ENCODE measurements at regions not wholly inside any gene's neighbourhood (a gene's known extent, or its start where the extent isn't known, plus 50 kb on each side); places are given as distances from the start of the nearest gene placed in this dataset.

GRCh38 chr13:90518417-90518816 is 829.1 kb upstream of the MIR17HG start:
- no peak overlapping the region for H3K27ac Mint-ChIP-seq
- H3K4me1 Mint-ChIP-seq: no peaks in the 10 kb centered on the region
- H3K27me3 ChIP-seq (ENCODE audit: control insufficient read depth, insufficient read depth, low read length): no peaks in the 10 kb centered on the region
- H3K27ac ChIP-seq (ENCODE audit: low read length): no peak overlapping the region
- intact Hi-C loops (cut with micrococcal nuclease): no loop called here
- H3K9me3 ChIP-seq (ENCODE audit: control insufficient read depth, insufficient read depth, low read length): peaks cover 10% of the 10 kb centered on the region
- peaks cover 14 to 29% of the 10 kb centered on the region in 2 donors for H3K9me3 Mint-ChIP-seq
- no peaks in the 10 kb centered on the region for H3K36me3 ChIP-seq (ENCODE audit: control insufficient read depth, insufficient read depth, low read length)
- ATAC-seq (no peak), DNase-seq (no peak)
- no peaks in the 10 kb centered on the region for H3K4me1 ChIP-seq (ENCODE audit: control insufficient read depth, insufficient read depth, low read length)
- no peak overlapping the region for H3K4me3 ChIP-seq (ENCODE audit: low read length)
- no peak for TF ChIP-seq CTCF (IDR thresholded peaks at IDR 0.05)
- H3K4me3 Mint-ChIP-seq: no peak overlapping the region
- H3K27me3 Mint-ChIP-seq (ENCODE audit: low read depth in 2 of 2): no peaks in the 10 kb centered on the region
- peaks cover 22% of the 10 kb centered on the region for H3K36me3 Mint-ChIP-seq

GRCh38 chr13:90519157-90519556 is 828.3 kb upstream of the MIR17HG start:
- Mint-ChIP-seq H3K4me1 (no peaks in the 10 kb centered on the region), H3K27ac (no peak overlapping the region), H3K9me3 (peaks cover 13 to 28% of the 10 kb centered on the region in 2 donors), H3K36me3 (peaks cover 22% of the 10 kb centered on the region), H3K27me3 (ENCODE audit: low read depth in 2 of 2) (no peaks in the 10 kb centered on the region), H3K4me3 (no peak overlapping the region)
- 46% methylated on average over 3 of the region's 3 CpGs for WGBS (ENCODE audit: insufficient coverage)
- ATAC-seq (no peak), DNase-seq (no peak)
- Histone ChIP-seq H3K4me1 (ENCODE audit: control insufficient read depth, insufficient read depth, low read length) (no peaks in the 10 kb centered on the region), H3K36me3 (ENCODE audit: control insufficient read depth, insufficient read depth, low read length) (no peaks in the 10 kb centered on the region), H3K4me3 (ENCODE audit: low read length) (no peak overlapping the region), H3K27ac (ENCODE audit: low read length) (no peak overlapping the region), H3K9me3 (ENCODE audit: control insufficient read depth, insufficient read depth, low read length) (peaks cover 10% of the 10 kb centered on the region), H3K27me3 (ENCODE audit: control insufficient read depth, insufficient read depth, low read length) (no peaks in the 10 kb centered on the region)
- intact Hi-C loops (cut with micrococcal nuclease): no loop called here
- no peak for TF ChIP-seq CTCF (IDR thresholded peaks at IDR 0.05)

GRCh38 chr13:90526711-90527110 is 820.8 kb upstream of the MIR17HG start:
- Mint-ChIP-seq H3K9me3 (peaks cover 5 to 9% of the 10 kb centered on the region in 2 donors), H3K4me3 (no peak overlapping the region), H3K36me3 (peaks cover 10% of the 10 kb centered on the region), H3K4me1 (no peaks in the 10 kb centered on the region), H3K27ac (no peak overlapping the region), H3K27me3 (ENCODE audit: low read depth in 2 of 2) (no peaks in the 10 kb centered on the region)
- Histone ChIP-seq H3K27ac (ENCODE audit: low read length) (no peak overlapping the region), H3K4me1 (ENCODE audit: control insufficient read depth, insufficient read depth, low read length) (no peaks in the 10 kb centered on the region), H3K36me3 (ENCODE audit: control insufficient read depth, insufficient read depth, low read length) (no peaks in the 10 kb centered on the region), H3K27me3 (ENCODE audit: control insufficient read depth, insufficient read depth, low read length) (no peaks in the 10 kb centered on the region), H3K9me3 (ENCODE audit: control insufficient read depth, insufficient read depth, low read length) (no peaks in the 10 kb centered on the region), H3K4me3 (ENCODE audit: low read length) (no peak overlapping the region)
- DNase-seq: no peak
- ATAC-seq: no peak
- TF ChIP-seq CTCF (IDR thresholded peaks at IDR 0.05): no peak
- intact Hi-C loops (cut with micrococcal nuclease): no loop called here
- WGBS (ENCODE audit: insufficient coverage): 0% methylated on average over 1 of the region's 1 CpG

GRCh38 chr13:90531744-90532143 is 815.7 kb upstream of the MIR17HG start:
- intact Hi-C loops (cut with micrococcal nuclease): no loop called here
- WGBS (ENCODE audit: insufficient coverage): 100% methylated on average over 1 of the region's 2 CpGs
- Mint-ChIP-seq H3K9me3 (peaks cover 5 to 6% of the 10 kb centered on the region in 2 donors), H3K36me3 (peaks cover 7% of the 10 kb centered on the region), H3K4me1 (no peaks in the 10 kb centered on the region), H3K4me3 (no peak overlapping the region), H3K27ac (no peak overlapping the region), H3K27me3 (ENCODE audit: low read depth in 2 of 2) (no peaks in the 10 kb centered on the region)
- H3K27me3 ChIP-seq (ENCODE audit: control insufficient read depth, insufficient read depth, low read length): no peaks in the 10 kb centered on the region
- no peak overlapping the region for H3K27ac ChIP-seq (ENCODE audit: low read length)
- no peaks in the 10 kb centered on the region for H3K36me3 ChIP-seq (ENCODE audit: control insufficient read depth, insufficient read depth, low read length)
- no peak overlapping the region for H3K4me3 ChIP-seq (ENCODE audit: low read length)
- DNase-seq (no peak), ATAC-seq (no peak)
- no peak for TF ChIP-seq CTCF (IDR thresholded peaks at IDR 0.05)
- H3K9me3 ChIP-seq (ENCODE audit: control insufficient read depth, insufficient read depth, low read length): no peaks in the 10 kb centered on the region
- no peaks in the 10 kb centered on the region for H3K4me1 ChIP-seq (ENCODE audit: control insufficient read depth, insufficient read depth, low read length)
